GM10266 (cell line): ENCODE measurements at regions not wholly inside any gene's neighbourhood (a gene's known extent, or its start where the extent isn't known, plus 50 kb on each side); places are given as distances from the start of the nearest gene placed in this dataset.

Experiments used
- DNase-seq: peaks from one replicate; pipeline ENCODE4 v3.0.0; 2012; ENCODE audit errors: extremely low spot score
- CTCF ChIP-seq: IDR thresholded peaks from 2 replicates; pipeline ENCODE4 v1.5.1; 2012; ENCODE audit warnings: mild to moderate bottlenecking, low read depth; ENCODE audit not compliant: control insufficient read depth, insufficient read depth; ENCODE audit errors: missing control alignments

- TF ChIP-seq CTCF = no peak
- DNase-seq = no peak
Measured at GRCh38 chr3:69607466-69608305, 131.6 kb upstream of the MITF start.

GRCh38 chr3:69605867-69606266 is 133.4 kb upstream of the MITF start:
- TF ChIP-seq CTCF = no peak
- no peak for DNase-seq

- no peak for TF ChIP-seq CTCF
- no peak for DNase-seq
Measured at GRCh38 chr3:69604735-69605450, 134.4 kb upstream of the MITF start.

GRCh38 chr3:69602112-69602511 is 137.2 kb upstream of the MITF start:
- DNase-seq = no peak
- no peak for TF ChIP-seq CTCF

- no peak for DNase-seq
- no peak for TF ChIP-seq CTCF
Measured at GRCh38 chr3:69594286-69594685, 145.0 kb upstream of the MITF start.

- no peak for TF ChIP-seq CTCF
- no peak for DNase-seq
Measured at GRCh38 chr3:69591164-69591736, 148.0 kb upstream of the MITF start.

GRCh38 chr3:69590111-69590510 is 149.2 kb upstream of the MITF start:
- TF ChIP-seq CTCF = no peak
- no peak for DNase-seq
